ENCODE measurements at regions not wholly inside any gene's neighbourhood (a gene's known extent, or its start where the extent isn't known, plus 50 kb on each side); places are given as distances from the start of the nearest gene placed in this dataset.
A peak's percentile ranks its signal among the peaks of the same experiment; 100 is the strongest.

- Histone ChIP-seq H2AFZ (ENCODE audit: low read depth, low read length) (no peak overlapping the region), H3K4me1 (replicated peaks in 1 of 2; ENCODE audit: control insufficient read depth in 2 of 2, insufficient read depth in 2 of 2, low read length in 2 of 2) (no peaks in the 10 kb centered on the region), H3K9ac (ENCODE audit: insufficient read depth in 1 of 2, low read depth in 2 of 2, low read length in 2 of 2) (no peak overlapping the region), H3K4me3 (no peak overlapping the region), H4K20me1 (replicated peaks; ENCODE audit: control insufficient read depth, insufficient read depth, low read length) (no peaks in the 10 kb centered on the region), H3K27me3 (ENCODE audit: control insufficient read depth in 2 of 2, insufficient read depth in 2 of 2, low read length in 2 of 2) (no peaks in the 10 kb centered on the region), H3K36me3 (ENCODE audit: control insufficient read depth, insufficient read depth, low read length) (no peaks in the 10 kb centered on the region), H3K9me3 (replicated peaks; ENCODE audit: control insufficient read depth, insufficient read depth, low read depth, low read length) (no peaks in the 10 kb centered on the region), H3K79me2 (ENCODE audit: control insufficient read depth, insufficient read depth, low read length) (no peaks in the 10 kb centered on the region), H3K27ac (ENCODE audit: extremely low read depth, low read depth, low read length) (no peak overlapping the region), H3K9me1 (ENCODE audit: control insufficient read depth, insufficient read depth, low read length) (no peaks in the 10 kb centered on the region), H3K4me2 (ENCODE audit: insufficient read depth, low read length) (no peak overlapping the region)
- CTCF ChIA-PET (ENCODE audit: low intra/inter-chr PET ratio), result no interaction called here
- no peak for FAIRE-seq
- no TSS peak for BruUV-seq (replicated peaks)
- TF ChIP-seq TAF9B (IDR thresholded peaks at IDR 0.05; ENCODE audit: partially characterized antibody), result no peak
- no peak for TF ChIP-seq ELF1 (tag; IDR thresholded peaks at IDR 0.05)
- TF ChIP-seq, protein P1, sequence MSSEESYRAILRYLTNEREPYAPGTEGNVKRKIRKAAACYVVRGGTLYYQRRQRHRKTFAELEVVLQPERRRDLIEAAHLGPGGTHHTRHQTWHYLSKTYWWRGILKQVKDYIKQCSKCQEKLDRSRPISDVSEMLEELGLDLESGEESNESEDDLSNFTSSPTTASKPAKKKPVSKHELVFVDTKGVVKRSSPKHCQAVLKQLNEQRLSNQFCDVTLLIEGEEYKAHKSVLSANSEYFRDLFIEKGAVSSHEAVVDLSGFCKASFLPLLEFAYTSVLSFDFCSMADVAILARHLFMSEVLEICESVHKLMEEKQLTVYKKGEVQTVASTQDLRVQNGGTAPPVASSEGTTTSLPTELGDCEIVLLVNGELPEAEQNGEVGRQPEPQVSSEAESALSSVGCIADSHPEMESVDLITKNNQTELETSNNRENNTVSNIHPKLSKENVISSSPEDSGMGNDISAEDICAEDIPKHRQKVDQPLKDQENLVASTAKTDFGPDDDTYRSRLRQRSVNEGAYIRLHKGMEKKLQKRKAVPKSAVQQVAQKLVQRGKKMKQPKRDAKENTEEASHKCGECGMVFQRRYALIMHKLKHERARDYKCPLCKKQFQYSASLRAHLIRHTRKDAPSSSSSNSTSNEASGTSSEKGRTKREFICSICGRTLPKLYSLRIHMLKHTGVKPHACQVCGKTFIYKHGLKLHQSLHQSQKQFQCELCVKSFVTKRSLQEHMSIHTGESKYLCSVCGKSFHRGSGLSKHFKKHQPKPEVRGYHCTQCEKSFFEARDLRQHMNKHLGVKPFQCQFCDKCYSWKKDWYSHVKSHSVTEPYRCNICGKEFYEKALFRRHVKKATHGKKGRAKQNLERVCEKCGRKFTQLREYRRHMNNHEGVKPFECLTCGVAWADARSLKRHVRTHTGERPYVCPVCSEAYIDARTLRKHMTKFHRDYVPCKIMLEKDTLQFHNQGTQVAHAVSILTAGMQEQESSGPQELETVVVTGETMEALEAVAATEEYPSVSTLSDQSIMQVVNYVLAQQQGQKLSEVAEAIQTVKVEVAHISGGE (CRISPR knock-in tag; IDR thresholded peaks at IDR 0.05), result peak in 2 of 3 experiments; percentile 55 to 82; a peak in 3 of 6 replicates
- TF ChIP-seq ZNF384 (IDR thresholded peaks at IDR 0.05; ENCODE audit: low read depth, low read length), result no peak
- TF ChIP-seq COPS2 (conservative IDR thresholded peaks at IDR 0.05), result no peak
- TF ChIP-seq BRF1 (IDR thresholded peaks at IDR 0.05; ENCODE audit: borderline replicate concordance, extremely low read depth, insufficient read length), result no peak
- intact Hi-C loops (cut with micrococcal nuclease), result no loop called here
- no peak for ATAC-seq
- POLR2A ChIA-PET, result interaction anchor here (0.8 to 0.9 kb wide), 2 partner anchors 15 to 49 kb away, joined by 3 read pairs; no protein-coding TSS in a partner anchor
- no peak for DNase-seq (ENCODE audit: extremely low read depth in 1 of 4, low spot score in 3 of 4)
- in situ Hi-C loops (cut with MboI), result no loop called here
Observed at GRCh38 chr20:40798066-40798465, 109.0 kb upstream of the MAFB start.

Measured in K562 (cell line).